ENCODE measurements at regions not wholly inside any gene's neighbourhood (a gene's known extent, or its start where the extent isn't known, plus 50 kb on each side); places are given as distances from the start of the nearest gene placed in this dataset.
A peak's percentile ranks its signal among the peaks of the same experiment; 100 is the strongest.
"Not testable (repeated sequence)": the region's sequence is repeated elsewhere in the genome, so short reads cannot be mapped to it uniquely, and the experiment has no call there.

- DNase-seq (ENCODE audit: low spot score): no peak
Measured at GRCh38 chr10:83517456-83517855, 621.9 kb upstream of the GHITM start.

GRCh38 chr10:83518779-83519178 lies 620.5 kb upstream of the GHITM start:
- no peak for DNase-seq (ENCODE audit: low spot score)

GRCh38 chr10:83520386-83520785 lies 618.9 kb upstream of the GHITM start:
- not testable (repeated sequence) for DNase-seq (ENCODE audit: low spot score)

GRCh38 chr10:83522456-83522855 lies 616.9 kb upstream of the GHITM start:
- no peak for DNase-seq (ENCODE audit: low spot score)

- peak; percentile 44 for DNase-seq (ENCODE audit: low spot score)
Measured at GRCh38 chr10:83522881-83523386, 616.4 kb upstream of the GHITM start.

GRCh38 chr10:83527934-83528333 lies 611.4 kb upstream of the GHITM start:
- DNase-seq (ENCODE audit: low spot score): no peak

GRCh38 chr10:83533290-83533689 lies 606.0 kb upstream of the GHITM start:
- DNase-seq (ENCODE audit: low spot score): no peak

- DNase-seq (ENCODE audit: low spot score): no peak
Measured at GRCh38 chr10:83536426-83536825, 602.9 kb upstream of the GHITM start.

GRCh38 chr10:83538047-83538446 lies 601.3 kb upstream of the GHITM start:
- no peak for DNase-seq (ENCODE audit: low spot score)

- peak; percentile 7 for DNase-seq (ENCODE audit: low spot score)
Measured at GRCh38 chr10:83539528-83540308, 599.6 kb upstream of the GHITM start.

- no peak for DNase-seq (ENCODE audit: low spot score)
Measured at GRCh38 chr10:83541046-83541445, 598.3 kb upstream of the GHITM start.

GRCh38 chr10:83542774-83543411 lies 596.4 kb upstream of the GHITM start:
- DNase-seq (ENCODE audit: low spot score): no peak

GRCh38 chr10:83543691-83544462 lies 595.4 kb upstream of the GHITM start:
- no peak for DNase-seq (ENCODE audit: low spot score)

GRCh38 chr10:83545901-83546391 lies 593.4 kb upstream of the GHITM start:
- DNase-seq (ENCODE audit: low spot score): no peak

- DNase-seq (ENCODE audit: low spot score): not testable (repeated sequence)
Measured at GRCh38 chr10:83551190-83551589, 588.1 kb upstream of the GHITM start.

- no peak for DNase-seq (ENCODE audit: low spot score)
Measured at GRCh38 chr10:83553366-83553765, 585.9 kb upstream of the GHITM start.

GRCh38 chr10:83555264-83555663 lies 584.0 kb upstream of the GHITM start:
- DNase-seq (ENCODE audit: low spot score): no peak

GRCh38 chr10:83562381-83562780 lies 576.9 kb upstream of the GHITM start:
- DNase-seq (ENCODE audit: low spot score): no peak

GRCh38 chr10:83564889-83565588 lies 574.3 kb upstream of the GHITM start:
- DNase-seq (ENCODE audit: low spot score): no peak

- no peak for DNase-seq (ENCODE audit: low spot score)
Measured at GRCh38 chr10:83572036-83572435, 567.3 kb upstream of the GHITM start.

GRCh38 chr10:83574770-83575169 lies 564.5 kb upstream of the GHITM start:
- DNase-seq (ENCODE audit: low spot score): no peak

GRCh38 chr10:83577421-83577820 lies 561.9 kb upstream of the GHITM start:
- DNase-seq (ENCODE audit: low spot score): no peak
